ENCODE measurements at regions not wholly inside any gene's neighbourhood (a gene's known extent, or its start where the extent isn't known, plus 50 kb on each side); places are given as distances from the start of the nearest gene placed in this dataset.

GRCh38 chr5:145450286-145450885 lies 384.8 kb downstream of the PRELID2 start:
- TF ChIP-seq POLR2A (IDR thresholded peaks at IDR 0.05): no peak
- TF ChIP-seq, protein P1, sequence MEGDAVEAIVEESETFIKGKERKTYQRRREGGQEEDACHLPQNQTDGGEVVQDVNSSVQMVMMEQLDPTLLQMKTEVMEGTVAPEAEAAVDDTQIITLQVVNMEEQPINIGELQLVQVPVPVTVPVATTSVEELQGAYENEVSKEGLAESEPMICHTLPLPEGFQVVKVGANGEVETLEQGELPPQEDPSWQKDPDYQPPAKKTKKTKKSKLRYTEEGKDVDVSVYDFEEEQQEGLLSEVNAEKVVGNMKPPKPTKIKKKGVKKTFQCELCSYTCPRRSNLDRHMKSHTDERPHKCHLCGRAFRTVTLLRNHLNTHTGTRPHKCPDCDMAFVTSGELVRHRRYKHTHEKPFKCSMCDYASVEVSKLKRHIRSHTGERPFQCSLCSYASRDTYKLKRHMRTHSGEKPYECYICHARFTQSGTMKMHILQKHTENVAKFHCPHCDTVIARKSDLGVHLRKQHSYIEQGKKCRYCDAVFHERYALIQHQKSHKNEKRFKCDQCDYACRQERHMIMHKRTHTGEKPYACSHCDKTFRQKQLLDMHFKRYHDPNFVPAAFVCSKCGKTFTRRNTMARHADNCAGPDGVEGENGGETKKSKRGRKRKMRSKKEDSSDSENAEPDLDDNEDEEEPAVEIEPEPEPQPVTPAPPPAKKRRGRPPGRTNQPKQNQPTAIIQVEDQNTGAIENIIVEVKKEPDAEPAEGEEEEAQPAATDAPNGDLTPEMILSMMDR (IDR thresholded peaks at IDR 0.05): no peak

All from esophagus squamous epithelium (tissue), 4 donors.